ENCODE measurements at regions not wholly inside any gene's neighbourhood (a gene's known extent, or its start where the extent isn't known, plus 50 kb on each side); places are given as distances from the start of the nearest gene placed in this dataset.

- Histone ChIP-seq H3K36me3 (no peaks in the 10 kb centered on the region), H3K27me3 (replicated peaks; ENCODE audit: insufficient read depth) (no peaks in the 10 kb centered on the region), H3K4me3 (no peak overlapping the region), H3K27ac (no peak overlapping the region), H3K9me3 (no peaks in the 10 kb centered on the region), H3K4me1 (replicated peaks) (no peaks in the 10 kb centered on the region)
- intact Hi-C loops (cut with DNase I) = no loop called here
- no peak for DNase-seq (ENCODE audit: low spot score)
- no peak for TF ChIP-seq POLR2A (IDR thresholded peaks at IDR 0.05)
- TF ChIP-seq POLR2AphosphoS5 (IDR thresholded peaks at IDR 0.05) = no peak
- no peak for TF ChIP-seq CTCF (IDR thresholded peaks at IDR 0.05)
Observed at GRCh38 chr12:126572170-126572569, 1506.9 kb downstream of the AACS start.

- H3K9me3 ChIP-seq = no peaks in the 10 kb centered on the region
- intact Hi-C loops (cut with DNase I) = no loop called here
Observed at GRCh38 chr12:126581655-126582054, 1516.4 kb downstream of the AACS start.

GRCh38 chr12:126582231-126582630 is 1517.0 kb downstream of the AACS start:
- intact Hi-C loops (cut with DNase I) = no loop called here
- no peak overlapping the region for H3K27ac ChIP-seq
- TF ChIP-seq POLR2AphosphoS5 (IDR thresholded peaks at IDR 0.05) = no peak
- no peak for TF ChIP-seq POLR2A (IDR thresholded peaks at IDR 0.05)
- no peak for TF ChIP-seq CTCF (IDR thresholded peaks at IDR 0.05)
- no peaks in the 10 kb centered on the region for H3K27me3 ChIP-seq (replicated peaks; ENCODE audit: insufficient read depth)
- H3K4me1 ChIP-seq (replicated peaks) = no peaks in the 10 kb centered on the region
- H3K4me3 ChIP-seq = no peak overlapping the region
- H3K36me3 ChIP-seq = no peaks in the 10 kb centered on the region
- WGBS = 25% methylated on average over 3 of the region's 3 CpGs
- no peaks in the 10 kb centered on the region for H3K9me3 ChIP-seq
- no peak for DNase-seq (ENCODE audit: low spot score)

More at GRCh38 chr12:126581655-126582054, 1516.4 kb downstream of the AACS start:
- H3K4me1 ChIP-seq (replicated peaks) = no peaks in the 10 kb centered on the region
- no peaks in the 10 kb centered on the region for H3K27me3 ChIP-seq (replicated peaks; ENCODE audit: insufficient read depth)
- no peak overlapping the region for H3K4me3 ChIP-seq
- H3K27ac ChIP-seq = no peak overlapping the region
- no peaks in the 10 kb centered on the region for H3K36me3 ChIP-seq
- no peak for DNase-seq (ENCODE audit: low spot score)
- TF ChIP-seq POLR2A (IDR thresholded peaks at IDR 0.05) = no peak
- no peak for TF ChIP-seq CTCF (IDR thresholded peaks at IDR 0.05)
- TF ChIP-seq POLR2AphosphoS5 (IDR thresholded peaks at IDR 0.05) = no peak

- TF ChIP-seq POLR2AphosphoS5 (IDR thresholded peaks at IDR 0.05) = no peak
- TF ChIP-seq POLR2A (IDR thresholded peaks at IDR 0.05) = no peak
- H3K9me3 ChIP-seq = no peaks in the 10 kb centered on the region
- H3K4me1 ChIP-seq (replicated peaks) = no peaks in the 10 kb centered on the region
- H3K4me3 ChIP-seq = no peak overlapping the region
- no peak for DNase-seq (ENCODE audit: low spot score)
- 65% methylated on average over 8 of the region's 8 CpGs for WGBS
- H3K27me3 ChIP-seq (replicated peaks; ENCODE audit: insufficient read depth) = no peaks in the 10 kb centered on the region
- no peaks in the 10 kb centered on the region for H3K36me3 ChIP-seq
- intact Hi-C loops (cut with DNase I) = no loop called here
- H3K27ac ChIP-seq = no peak overlapping the region
Observed at GRCh38 chr12:126588586-126589249, 1523.5 kb downstream of the AACS start.

- TF ChIP-seq POLR2A (IDR thresholded peaks at IDR 0.05) = no peak
- no peak for TF ChIP-seq CTCF (IDR thresholded peaks at IDR 0.05)
- no peak for TF ChIP-seq POLR2AphosphoS5 (IDR thresholded peaks at IDR 0.05)
- H3K9me3 ChIP-seq = no peaks in the 10 kb centered on the region
- intact Hi-C loops (cut with DNase I) = no loop called here
- no peak for DNase-seq (ENCODE audit: low spot score)
- H3K4me1 ChIP-seq (replicated peaks) = no peaks in the 10 kb centered on the region
- H3K27ac ChIP-seq = no peak overlapping the region
- no peaks in the 10 kb centered on the region for H3K36me3 ChIP-seq
- H3K27me3 ChIP-seq (replicated peaks; ENCODE audit: insufficient read depth) = no peaks in the 10 kb centered on the region
- 23% methylated on average over 2 of the region's 2 CpGs for WGBS
- no peak overlapping the region for H3K4me3 ChIP-seq
Observed at GRCh38 chr12:126591533-126591932, 1526.3 kb downstream of the AACS start.

Data from prostate gland (tissue), 2 donors.